ENCODE measurements at regions not wholly inside any gene's neighbourhood (a gene's known extent, or its start where the extent isn't known, plus 50 kb on each side); places are given as distances from the start of the nearest gene placed in this dataset.

- no peak for ATAC-seq
- H3K4me3 Mint-ChIP-seq: no peak overlapping the region
- no peaks in the 10 kb centered on the region for H3K9me3 Mint-ChIP-seq (ENCODE audit: low read depth)
- H3K27me3 Mint-ChIP-seq: peaks cover 9% of the 10 kb centered on the region
- CTCF ChIA-PET: no interaction called here
- DNase-seq: no peak
- H3K36me3 Mint-ChIP-seq: no peaks in the 10 kb centered on the region
- H3K27ac Mint-ChIP-seq: no peak overlapping the region
- H3K4me1 Mint-ChIP-seq: no peaks in the 10 kb centered on the region
These were observed 294.6 kb upstream of the ACTBL2 start for GRCh38 chr5:57777174-57777581.

- no peak for DNase-seq
- Mint-ChIP-seq H3K27ac (no peak overlapping the region), H3K27me3 (peaks cover 5% of the 10 kb centered on the region), H3K4me3 (no peak overlapping the region), H3K4me1 (no peaks in the 10 kb centered on the region), H3K36me3 (no peaks in the 10 kb centered on the region), H3K9me3 (ENCODE audit: low read depth) (no peaks in the 10 kb centered on the region)
- CTCF ChIA-PET: no interaction called here
- no peak for ATAC-seq
These were observed 293.4 kb upstream of the ACTBL2 start for GRCh38 chr5:57776035-57776434.

- Mint-ChIP-seq H3K9me3 (ENCODE audit: low read depth) (no peaks in the 10 kb centered on the region), H3K27me3 (peaks cover 5% of the 10 kb centered on the region), H3K36me3 (no peaks in the 10 kb centered on the region), H3K4me3 (no peak overlapping the region), H3K4me1 (no peaks in the 10 kb centered on the region), H3K27ac (no peak overlapping the region)
- ATAC-seq (no peak), DNase-seq (no peak)
- CTCF ChIA-PET: no interaction called here
These were observed 291.8 kb upstream of the ACTBL2 start for GRCh38 chr5:57774439-57774838.

- H3K4me1 Mint-ChIP-seq: no peaks in the 10 kb centered on the region
These were observed 289.9 kb upstream of the ACTBL2 start for GRCh38 chr5:57772512-57772911.

GRCh38 chr5:57770039-57770438 lies 287.4 kb upstream of the ACTBL2 start:
- Mint-ChIP-seq H3K27me3 (no peaks in the 10 kb centered on the region), H3K4me1 (no peaks in the 10 kb centered on the region), H3K9me3 (ENCODE audit: low read depth) (no peaks in the 10 kb centered on the region), H3K27ac (no peak overlapping the region), H3K36me3 (no peaks in the 10 kb centered on the region), H3K4me3 (no peak overlapping the region)
- no peak for ATAC-seq
- no peak for DNase-seq
- CTCF ChIA-PET: no interaction called here

More at GRCh38 chr5:57772512-57772911, 289.9 kb upstream of the ACTBL2 start:
- ATAC-seq (no peak), DNase-seq (no peak)
- no peaks in the 10 kb centered on the region for H3K36me3 Mint-ChIP-seq
- no peaks in the 10 kb centered on the region for H3K9me3 Mint-ChIP-seq (ENCODE audit: low read depth)
- CTCF ChIA-PET: interaction anchor here (1.0 kb wide), 1 partner anchor 474 kb away, joined by 3 read pairs; no protein-coding TSS in a partner anchor
- H3K27ac Mint-ChIP-seq: no peak overlapping the region
- H3K4me3 Mint-ChIP-seq: no peak overlapping the region
- H3K27me3 Mint-ChIP-seq: peaks cover 5% of the 10 kb centered on the region

- DNase-seq: no peak
- Mint-ChIP-seq H3K27me3 (no peaks in the 10 kb centered on the region), H3K4me1 (no peaks in the 10 kb centered on the region), H3K4me3 (no peak overlapping the region), H3K9me3 (ENCODE audit: low read depth) (no peaks in the 10 kb centered on the region), H3K27ac (no peak overlapping the region), H3K36me3 (no peaks in the 10 kb centered on the region)
- CTCF ChIA-PET: no interaction called here
- ATAC-seq: no peak
These were observed 286.1 kb upstream of the ACTBL2 start for GRCh38 chr5:57768745-57769144.

- H3K36me3 Mint-ChIP-seq: no peaks in the 10 kb centered on the region
- H3K4me3 Mint-ChIP-seq: no peak overlapping the region
- DNase-seq (no peak), ATAC-seq (no peak)
- H3K27me3 Mint-ChIP-seq: no peaks in the 10 kb centered on the region
- no peak overlapping the region for H3K27ac Mint-ChIP-seq
- no peaks in the 10 kb centered on the region for H3K9me3 Mint-ChIP-seq (ENCODE audit: low read depth)
- no peaks in the 10 kb centered on the region for H3K4me1 Mint-ChIP-seq
- CTCF ChIA-PET: no interaction called here
These were observed 282.0 kb upstream of the ACTBL2 start for GRCh38 chr5:57764479-57765089.

- peaks cover 3% of the 10 kb centered on the region for H3K27me3 Mint-ChIP-seq
These were observed 278.9 kb upstream of the ACTBL2 start for GRCh38 chr5:57761513-57761912.

GRCh38 chr5:57754616-57755015 lies 272.0 kb upstream of the ACTBL2 start:
- CTCF ChIA-PET: interaction anchor here (1.5 kb wide), 1 partner anchor 14 kb away, joined by 3 read pairs; no protein-coding TSS in a partner anchor

More at GRCh38 chr5:57761513-57761912, 278.9 kb upstream of the ACTBL2 start:
- Mint-ChIP-seq H3K4me1 (no peaks in the 10 kb centered on the region), H3K36me3 (no peaks in the 10 kb centered on the region), H3K9me3 (ENCODE audit: low read depth) (no peaks in the 10 kb centered on the region), H3K27ac (no peak overlapping the region), H3K4me3 (no peak overlapping the region)
- DNase-seq (no peak), ATAC-seq (no peak)
- CTCF ChIA-PET: no interaction called here

GRCh38 chr5:57753446-57753845 lies 270.8 kb upstream of the ACTBL2 start:
- Mint-ChIP-seq H3K4me3 (no peak overlapping the region), H3K9me3 (ENCODE audit: low read depth) (no peaks in the 10 kb centered on the region), H3K4me1 (no peaks in the 10 kb centered on the region), H3K27me3 (peaks cover 3% of the 10 kb centered on the region), H3K27ac (no peak overlapping the region), H3K36me3 (no peaks in the 10 kb centered on the region)
- CTCF ChIA-PET: no interaction called here
- DNase-seq: no peak
- ATAC-seq: no peak

More at GRCh38 chr5:57754616-57755015, 272.0 kb upstream of the ACTBL2 start:
- ATAC-seq: no peak
- Mint-ChIP-seq H3K27me3 (peaks cover 3% of the 10 kb centered on the region), H3K4me3 (no peak overlapping the region), H3K27ac (no peak overlapping the region), H3K4me1 (no peaks in the 10 kb centered on the region), H3K36me3 (no peaks in the 10 kb centered on the region), H3K9me3 (ENCODE audit: low read depth) (no peaks in the 10 kb centered on the region)
- DNase-seq: no peak

- CTCF ChIA-PET: no interaction called here
- H3K4me1 Mint-ChIP-seq: no peaks in the 10 kb centered on the region
- H3K4me3 Mint-ChIP-seq: no peak overlapping the region
- DNase-seq: no peak
- no peaks in the 10 kb centered on the region for H3K36me3 Mint-ChIP-seq
- no peaks in the 10 kb centered on the region for H3K9me3 Mint-ChIP-seq (ENCODE audit: low read depth)
- ATAC-seq: no peak
- no peak overlapping the region for H3K27ac Mint-ChIP-seq
- no peaks in the 10 kb centered on the region for H3K27me3 Mint-ChIP-seq
These were observed 269.1 kb upstream of the ACTBL2 start for GRCh38 chr5:57751710-57752109.

GRCh38 chr5:57750891-57751290 lies 268.3 kb upstream of the ACTBL2 start:
- Mint-ChIP-seq H3K4me3 (no peak overlapping the region), H3K27me3 (no peaks in the 10 kb centered on the region), H3K36me3 (no peaks in the 10 kb centered on the region), H3K27ac (no peak overlapping the region), H3K4me1 (no peaks in the 10 kb centered on the region), H3K9me3 (ENCODE audit: low read depth) (no peaks in the 10 kb centered on the region)
- DNase-seq: no peak
- no peak for ATAC-seq
- CTCF ChIA-PET: no interaction called here

- CTCF ChIA-PET: no interaction called here
- no peaks in the 10 kb centered on the region for H3K27me3 Mint-ChIP-seq
- no peak overlapping the region for H3K4me3 Mint-ChIP-seq
- no peak for ATAC-seq
- no peaks in the 10 kb centered on the region for H3K36me3 Mint-ChIP-seq
- H3K9me3 Mint-ChIP-seq (ENCODE audit: low read depth): no peaks in the 10 kb centered on the region
- DNase-seq: no peak
- no peaks in the 10 kb centered on the region for H3K4me1 Mint-ChIP-seq
- no peak overlapping the region for H3K27ac Mint-ChIP-seq
These were observed 267.7 kb upstream of the ACTBL2 start for GRCh38 chr5:57750282-57750681.

- Mint-ChIP-seq H3K9me3 (ENCODE audit: low read depth) (no peaks in the 10 kb centered on the region), H3K4me3 (no peak overlapping the region), H3K36me3 (no peaks in the 10 kb centered on the region), H3K4me1 (no peaks in the 10 kb centered on the region), H3K27ac (no peak overlapping the region), H3K27me3 (no peaks in the 10 kb centered on the region)
- DNase-seq (no peak), ATAC-seq (no peak)
- CTCF ChIA-PET: no interaction called here
These were observed 266.8 kb upstream of the ACTBL2 start for GRCh38 chr5:57749396-57749795.
